AG09309 (cell line): ENCODE measurements at regions not wholly inside any gene's neighbourhood (a gene's known extent, or its start where the extent isn't known, plus 50 kb on each side); places are given as distances from the start of the nearest gene placed in this dataset.
A peak's percentile ranks its signal among the peaks of the same experiment; 100 is the strongest.

Source experiments
- DNase-seq: peaks from one replicate; pipeline ENCODE4 v3.0.0-alpha.2; 2010; ENCODE audit warnings: low read depth
- H3K4me3 ChIP-seq: 2 replicates; pipeline ENCODE4 v1.5.1; 2011; ENCODE audit warnings: mild to moderate bottlenecking, low read depth, low read length, moderate library complexity; ENCODE audit not compliant: control insufficient read depth
- CTCF ChIP-seq: IDR thresholded peaks from 2 replicates; pipeline ENCODE4 v1.5.1; 2011; ENCODE audit warnings: mild to moderate bottlenecking, low read depth, low read length, inconsistent platforms; ENCODE audit not compliant: insufficient read depth, control insufficient read depth; ENCODE audit errors: missing control alignments

- H3K4me3 ChIP-seq = no peak overlapping the region
- TF ChIP-seq CTCF = peak; percentile 8
- DNase-seq = no peak
Measured at GRCh38 chr6:156359912-156360311, 417.3 kb upstream of the ARID1B start.

GRCh38 chr6:156352861-156353260 lies 424.3 kb upstream of the ARID1B start:
- no peak overlapping the region for H3K4me3 ChIP-seq
- no peak for TF ChIP-seq CTCF
- no peak for DNase-seq

DNA sequence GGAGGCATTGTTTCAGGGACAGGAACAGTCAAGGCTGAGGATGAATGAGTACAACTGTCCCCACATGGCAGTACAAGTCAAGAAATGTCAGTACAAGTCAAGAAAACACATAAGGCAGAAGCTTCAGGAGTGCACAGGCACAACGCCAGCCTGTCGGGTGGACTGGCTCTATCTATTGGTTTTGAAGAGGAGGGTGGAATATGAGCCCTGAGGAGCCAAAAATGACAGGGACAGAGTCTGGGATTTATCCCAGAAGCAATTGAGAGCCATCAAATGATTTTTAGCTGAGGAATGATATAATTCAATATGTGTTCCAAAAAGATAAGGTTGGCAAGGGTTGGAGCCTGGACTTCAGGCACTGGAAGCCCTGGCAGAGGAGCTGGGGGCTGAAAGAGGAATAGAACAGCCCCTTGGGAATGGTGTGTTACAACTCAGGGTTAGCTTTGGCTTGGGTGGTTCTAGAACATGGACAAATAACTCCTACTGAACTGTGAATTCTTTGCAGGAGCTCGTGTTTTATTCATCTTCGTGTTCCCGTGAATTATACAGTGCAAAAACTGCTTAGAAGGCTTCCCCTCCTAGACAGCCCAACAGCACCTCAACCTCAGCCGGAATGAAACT lies 425.7 kb upstream of the ARID1B start:
- no peak for DNase-seq
- TF ChIP-seq CTCF = no peak
- H3K4me3 ChIP-seq = no peak overlapping the region

- H3K4me3 ChIP-seq = no peak overlapping the region
- DNase-seq = no peak
- TF ChIP-seq CTCF = no peak
Measured at GRCh38 chr6:156350337-156350736, 426.8 kb upstream of the ARID1B start.

DNA sequence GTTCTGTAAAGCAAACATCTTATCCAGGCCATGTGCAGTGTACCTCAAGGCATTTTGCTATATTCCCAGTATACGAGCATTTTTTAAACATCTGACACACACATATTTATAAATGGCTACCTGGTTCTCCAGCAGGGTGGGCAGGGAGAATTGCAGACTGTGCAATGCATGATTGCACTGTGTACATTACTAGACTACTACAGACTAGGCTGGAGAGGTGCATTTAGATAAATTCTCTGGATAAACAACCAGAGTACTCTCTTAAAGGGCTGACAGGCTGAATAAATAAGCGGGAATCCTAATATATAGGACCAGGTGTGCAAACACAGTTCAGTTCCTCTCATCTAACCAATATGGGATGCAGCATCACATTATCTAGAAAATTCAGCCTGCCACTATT lies 428.3 kb upstream of the ARID1B start:
- no peak for TF ChIP-seq CTCF
- DNase-seq = no peak
- no peak overlapping the region for H3K4me3 ChIP-seq

DNA sequence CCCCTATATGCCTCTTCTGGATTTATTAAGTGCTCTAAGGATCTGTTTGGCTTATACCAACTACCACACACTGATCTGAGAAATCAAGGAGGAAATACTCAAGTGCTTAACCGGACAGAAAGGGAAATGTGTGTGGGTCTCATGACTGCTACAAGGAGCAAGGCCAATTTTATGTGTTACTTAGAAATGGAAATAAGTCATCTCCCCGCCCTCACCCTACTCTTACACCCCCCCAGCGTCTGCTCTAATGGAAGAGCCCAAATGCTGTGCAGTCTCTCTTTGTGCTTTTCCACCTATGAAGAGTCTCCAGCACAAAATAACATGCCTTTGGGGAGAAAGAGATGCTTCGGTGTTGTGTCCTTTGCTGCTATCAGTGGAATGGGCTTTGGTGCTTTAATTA lies 428.8 kb upstream of the ARID1B start:
- no peak for DNase-seq
- no peak overlapping the region for H3K4me3 ChIP-seq
- no peak for TF ChIP-seq CTCF

DNA sequence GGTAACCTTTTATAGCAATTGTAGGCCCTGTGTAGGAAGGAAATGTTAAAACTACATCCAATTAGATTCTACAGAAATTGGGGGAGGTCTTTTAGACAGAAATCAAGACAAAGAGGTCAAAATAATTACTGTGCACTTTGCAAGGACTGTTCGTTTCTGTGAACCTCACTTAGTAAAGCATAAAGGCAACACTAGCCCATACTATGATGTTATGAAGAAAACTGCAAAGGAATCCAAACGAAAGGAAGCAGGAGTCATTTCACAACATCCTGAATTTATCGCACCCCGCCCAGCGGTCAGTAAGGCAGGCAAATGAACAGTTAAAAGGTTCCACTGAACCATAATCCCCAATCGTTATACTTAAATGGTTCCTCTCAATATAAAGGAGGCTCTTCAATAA lies 429.5 kb upstream of the ARID1B start:
- no peak for DNase-seq
- no peak overlapping the region for H3K4me3 ChIP-seq
- no peak for TF ChIP-seq CTCF
